PC-9 (cell line): ENCODE measurements at regions not wholly inside any gene's neighbourhood (a gene's known extent, or its start where the extent isn't known, plus 50 kb on each side); places are given as distances from the start of the nearest gene placed in this dataset.

ENCODE experiments used
- EZH2 ChIP-seq: fragments of 200-600 bp; sonication (generic); IDR thresholded peaks from 2 replicates; pipeline ENCODE4 v1.8.0; 2017; ENCODE audit warnings: antibody characterized with exemption, low read depth
- TF ChIP-seq, protein P1 (sequence below): fragments of 200-600 bp; sonication (generic); conservative IDR thresholded peaks from 2 replicates; pipeline ENCODE4 v1.6.1; 2017; ENCODE audit warnings: mixed run types, antibody characterized with exemption, mild to moderate bottlenecking, moderate library complexity

DNA sequence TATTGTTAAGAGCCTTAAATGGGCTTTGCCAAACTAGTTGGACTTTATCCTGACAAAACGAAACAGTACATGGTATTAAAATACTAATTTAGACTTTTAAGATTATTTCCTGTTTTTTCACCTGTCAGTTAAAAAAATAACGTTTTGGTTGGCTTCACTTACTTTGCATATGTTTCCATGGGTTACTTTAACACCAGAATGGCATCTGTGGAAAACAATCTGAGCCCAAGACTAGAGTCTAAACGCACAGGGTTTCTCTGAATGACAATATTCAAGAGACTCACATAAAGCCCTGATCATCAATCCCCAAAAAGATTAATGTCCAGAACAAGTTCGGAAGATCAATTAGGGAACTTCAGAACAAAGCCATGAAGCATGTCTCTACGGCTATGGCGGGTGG lies 888.0 kb downstream of the EPHA4 start:
- TF ChIP-seq, protein P1, sequence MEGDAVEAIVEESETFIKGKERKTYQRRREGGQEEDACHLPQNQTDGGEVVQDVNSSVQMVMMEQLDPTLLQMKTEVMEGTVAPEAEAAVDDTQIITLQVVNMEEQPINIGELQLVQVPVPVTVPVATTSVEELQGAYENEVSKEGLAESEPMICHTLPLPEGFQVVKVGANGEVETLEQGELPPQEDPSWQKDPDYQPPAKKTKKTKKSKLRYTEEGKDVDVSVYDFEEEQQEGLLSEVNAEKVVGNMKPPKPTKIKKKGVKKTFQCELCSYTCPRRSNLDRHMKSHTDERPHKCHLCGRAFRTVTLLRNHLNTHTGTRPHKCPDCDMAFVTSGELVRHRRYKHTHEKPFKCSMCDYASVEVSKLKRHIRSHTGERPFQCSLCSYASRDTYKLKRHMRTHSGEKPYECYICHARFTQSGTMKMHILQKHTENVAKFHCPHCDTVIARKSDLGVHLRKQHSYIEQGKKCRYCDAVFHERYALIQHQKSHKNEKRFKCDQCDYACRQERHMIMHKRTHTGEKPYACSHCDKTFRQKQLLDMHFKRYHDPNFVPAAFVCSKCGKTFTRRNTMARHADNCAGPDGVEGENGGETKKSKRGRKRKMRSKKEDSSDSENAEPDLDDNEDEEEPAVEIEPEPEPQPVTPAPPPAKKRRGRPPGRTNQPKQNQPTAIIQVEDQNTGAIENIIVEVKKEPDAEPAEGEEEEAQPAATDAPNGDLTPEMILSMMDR: no peak
- no peak for TF ChIP-seq EZH2
